GM12878 (cell line): ENCODE measurements at regions not wholly inside any gene's neighbourhood (a gene's known extent, or its start where the extent isn't known, plus 50 kb on each side); places are given as distances from the start of the nearest gene placed in this dataset.

Experiments
- ATAC-seq: fragments of 200-7000 bp; cut with Tn5 transposase; 3 replicates; pipeline ENCODE4 v1.9.1; 2020; ENCODE audit warnings: mild to moderate bottlenecking, moderate library complexity
- BruUV-seq: library from RNA; stranded (reverse); fragments of 400-500 nt; replicated peaks from 2 replicates; lab custom pipeline; 2021; lab: Mats Ljungman, UMichigan
- CTCF ChIA-PET: fragments of 300-600 bp; sonication (Branson Sonifier 250); formaldehyde crosslinking; extraction: SDS; loops from one replicate; lab custom pipeline; 2021; ENCODE audit warnings: inconsistent platforms; lab: Yijun Ruan, JAX
- POLR2A ChIA-PET: fragments of 350-600 bp; formaldehyde crosslinking; extraction: SDS; loops from one replicate; lab custom pipeline; 2021; ENCODE audit warnings: inconsistent platforms; lab: Charles Lee
- RAD21 ChIA-PET: fragments of 300-600 bp; sonication (Branson Sonifier 250); formaldehyde crosslinking; loops from one replicate; lab custom pipeline; 2023; ENCODE audit warnings: antibody characterized with exemption; ENCODE audit not compliant: unreplicated experiment; lab: Charles Lee
- SMC1A ChIA-PET: fragments of 300-600 bp; sonication (Branson Sonifier 250); formaldehyde crosslinking; loops from one replicate; lab custom pipeline; 2023; ENCODE audit not compliant: unreplicated experiment, uncharacterized antibody; lab: Charles Lee
- DNase-seq: peaks from one replicate; pipeline ENCODE4 v3.0.0-alpha.2; 2011; ENCODE audit warnings: low read depth, low spot score
- FAIRE-seq: peaks from 3 replicates; lab custom pipeline; 2011; peaks lifted over from hg19 to GRCh38; lab: Jason Lieb, UNC
- H2AFZ ChIP-seq: 2 replicates; pipeline ENCODE4 v1.6.0; 2011; ENCODE audit warnings: low read depth, low read length, control low read depth; ENCODE audit not compliant: control insufficient read depth
- H3K27ac ChIP-seq: 2 replicates; pipeline ENCODE4 v1.5.1; 2011; ENCODE audit warnings: control low read depth; ENCODE audit not compliant: control insufficient read depth, insufficient read depth
- H3K27me3 ChIP-seq, 2 experiments: replicated peaks in 1 of 2; 2 replicates each; pipeline versions ENCODE4 v1.6.0 to v1.6.1; 2011; ENCODE audit warnings: low read length in 1 of 2; ENCODE audit not compliant: control insufficient read depth in 2 of 2, insufficient read depth in 2 of 2
- H3K36me3 ChIP-seq, 2 experiments: 2 replicates each; pipeline ENCODE4 v1.5.1; 2011; ENCODE audit warnings: low read length in 1 of 2; ENCODE audit not compliant: control insufficient read depth in 2 of 2, insufficient read depth in 2 of 2
- H3K4me1 ChIP-seq: 2 replicates; pipeline ENCODE4 v1.6.1; 2011; ENCODE audit warnings: mild to moderate bottlenecking, low read length, moderate library complexity, mixed read lengths; ENCODE audit not compliant: control insufficient read depth, insufficient read depth
- H3K4me2 ChIP-seq: 2 replicates; pipeline ENCODE4 v1.6.0; 2011; ENCODE audit warnings: control low read depth; ENCODE audit not compliant: control insufficient read depth, insufficient read depth
- H3K4me3 ChIP-seq: fragments of 200-600 bp; sonication (generic); 2 replicates; pipeline ENCODE4 v1.5.1; 2016
- H3K79me2 ChIP-seq: 2 replicates; pipeline ENCODE4 v1.6.0; 2011; ENCODE audit warnings: low read length; ENCODE audit not compliant: control insufficient read depth, insufficient read depth
- H3K9ac ChIP-seq: 2 replicates; pipeline ENCODE4 v1.8.0; 2011; ENCODE audit warnings: low read length, control low read depth, mixed read lengths; ENCODE audit not compliant: control insufficient read depth, insufficient read depth
- H3K9me3 ChIP-seq: replicated peaks from 3 replicates; pipeline ENCODE4 v1.5.1; 2011; ENCODE audit warnings: mild to moderate bottlenecking, low read length; ENCODE audit not compliant: control insufficient read depth, insufficient read depth
- H4K20me1 ChIP-seq: 2 replicates; pipeline ENCODE4 v1.6.0; 2011; ENCODE audit not compliant: control insufficient read depth, insufficient read depth
- ASH2L ChIP-seq: fragments of 300-600, 200-600 bp; sonication (generic); IDR thresholded peaks from 2 replicates; pipeline ENCODE4 v1.6.1; 2017; ENCODE audit warnings: low read depth, mild to moderate bottlenecking, borderline replicate concordance
- CBX3 ChIP-seq: fragments of 200-600 bp; sonication (generic); IDR thresholded peaks from 2 replicates; pipeline ENCODE4 v1.6.1; 2016; ENCODE audit warnings: low read depth, borderline replicate concordance
- FOXK2 ChIP-seq: fragments of 450-650 bp; IDR thresholded peaks from 2 replicates; pipeline ENCODE4 v1.6.1; 2017; ENCODE audit warnings: mild to moderate bottlenecking, moderate library complexity
- HCFC1 ChIP-seq: fragments of 150-350 bp; IDR thresholded peaks from 2 replicates; pipeline ENCODE4 v1.6.1; 2014; ENCODE audit warnings: low read length
- MYC ChIP-seq: IDR thresholded peaks from 2 replicates; pipeline ENCODE4 v1.6.1; 2011; ENCODE audit warnings: mild to moderate bottlenecking, low read length, moderate library complexity, inconsistent platforms; ENCODE audit not compliant: insufficient read depth, insufficient replicate concordance, insufficient read length, severe bottlenecking
- PAX5 ChIP-seq: IDR thresholded peaks from 2 replicates; pipeline ENCODE4 v1.6.1; 2011; ENCODE audit warnings: low read depth, low read length, borderline replicate concordance
- RUNX3 ChIP-seq: IDR thresholded peaks from 2 replicates; pipeline ENCODE4 v1.6.1; 2012; ENCODE audit warnings: low read length, inconsistent platforms
- SIN3A ChIP-seq: IDR thresholded peaks from 2 replicates; pipeline ENCODE4 v1.6.1; 2012; ENCODE audit warnings: low read depth, low read length, improper control_type of control experiment
- ZNF274 ChIP-seq: IDR thresholded peaks from one replicate; pipeline ENCODE4 v1.8.0; 2011; ENCODE audit not compliant: insufficient read length, insufficient read depth
- WGBS: methylation state at CpG from one replicate; pipeline ENCODE4 v1.1.6; 2016; ENCODE audit warnings: low lambda C conversion rate; ENCODE audit not compliant: insufficient replicate concordance, insufficient coverage; ENCODE audit errors: missing lambda C conversion rate; 5-methylcytosine and 5-hydroxymethylcytosine counted together
- in situ Hi-C: fragments of 300-500 bp; cut with MboI; formaldehyde crosslinking; loops from 9 replicates; pipeline ENCODE4 v1.14.3; 2018; ENCODE audit warnings: mixed read lengths
- intact Hi-C: fragments of 100-400 bp; cut with micrococcal nuclease; formaldehyde crosslinking; loops from one replicate; pipeline ENCODE4 v1.14.2; 2022; ENCODE audit not compliant: unreplicated experiment
- TF ChIP-seq, protein P1 (sequence below): fragments of 450-650 bp; IDR thresholded peaks from 2 replicates; pipeline ENCODE4 v1.6.1; 2017; ENCODE audit warnings: low read depth, mild to moderate bottlenecking, moderate library complexity
- TF ChIP-seq, protein P2 (sequence below): IDR thresholded peaks from 2 replicates; pipeline ENCODE4 v1.6.1; 2011; ENCODE audit warnings: mild to moderate bottlenecking, low read depth, low read length, moderate library complexity; ENCODE audit not compliant: insufficient replicate concordance
- TF ChIP-seq, protein P3 (sequence below), 3 experiments: IDR thresholded peaks in 2 of 3; conservative IDR thresholded peaks in 1 of 3; 2 replicates each; pipeline ENCODE4 v1.5.1; 2011; ENCODE audit warnings: low read depth in 3 of 3, low read length in 3 of 3, mild to moderate bottlenecking in 3 of 3, control low read depth in 2 of 3, moderate library complexity in 2 of 3, inconsistent platforms in 1 of 3, mixed read lengths in 1 of 3; ENCODE audit not compliant: control insufficient read depth in 2 of 3, insufficient read depth in 1 of 3; ENCODE audit errors: extremely low read depth in 1 of 3

DNA sequence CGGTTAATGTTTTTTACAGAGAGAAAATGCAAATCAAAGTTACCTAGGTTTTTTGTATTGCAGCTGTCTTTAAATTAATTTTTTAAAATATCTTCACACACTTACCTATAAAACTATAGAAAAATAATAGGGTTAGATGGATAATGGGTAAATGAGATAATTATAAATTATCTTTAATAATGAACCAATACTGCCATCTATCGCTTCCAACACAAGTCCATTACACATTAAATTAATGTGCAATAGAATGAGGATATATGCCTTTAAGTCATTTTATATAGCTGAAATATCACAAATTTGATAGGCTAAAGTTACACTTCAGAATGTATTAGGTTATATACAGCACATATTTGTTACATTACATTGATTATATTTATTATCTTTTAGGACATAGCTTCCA is 2212.8 kb downstream of the MRPL39 start (continued):
- no peak for TF ChIP-seq ZNF274
- TF ChIP-seq, protein P1, sequence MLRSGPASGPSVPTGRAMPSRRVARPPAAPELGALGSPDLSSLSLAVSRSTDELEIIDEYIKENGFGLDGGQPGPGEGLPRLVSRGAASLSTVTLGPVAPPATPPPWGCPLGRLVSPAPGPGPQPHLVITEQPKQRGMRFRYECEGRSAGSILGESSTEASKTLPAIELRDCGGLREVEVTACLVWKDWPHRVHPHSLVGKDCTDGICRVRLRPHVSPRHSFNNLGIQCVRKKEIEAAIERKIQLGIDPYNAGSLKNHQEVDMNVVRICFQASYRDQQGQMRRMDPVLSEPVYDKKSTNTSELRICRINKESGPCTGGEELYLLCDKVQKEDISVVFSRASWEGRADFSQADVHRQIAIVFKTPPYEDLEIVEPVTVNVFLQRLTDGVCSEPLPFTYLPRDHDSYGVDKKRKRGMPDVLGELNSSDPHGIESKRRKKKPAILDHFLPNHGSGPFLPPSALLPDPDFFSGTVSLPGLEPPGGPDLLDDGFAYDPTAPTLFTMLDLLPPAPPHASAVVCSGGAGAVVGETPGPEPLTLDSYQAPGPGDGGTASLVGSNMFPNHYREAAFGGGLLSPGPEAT = no peak

DNA sequence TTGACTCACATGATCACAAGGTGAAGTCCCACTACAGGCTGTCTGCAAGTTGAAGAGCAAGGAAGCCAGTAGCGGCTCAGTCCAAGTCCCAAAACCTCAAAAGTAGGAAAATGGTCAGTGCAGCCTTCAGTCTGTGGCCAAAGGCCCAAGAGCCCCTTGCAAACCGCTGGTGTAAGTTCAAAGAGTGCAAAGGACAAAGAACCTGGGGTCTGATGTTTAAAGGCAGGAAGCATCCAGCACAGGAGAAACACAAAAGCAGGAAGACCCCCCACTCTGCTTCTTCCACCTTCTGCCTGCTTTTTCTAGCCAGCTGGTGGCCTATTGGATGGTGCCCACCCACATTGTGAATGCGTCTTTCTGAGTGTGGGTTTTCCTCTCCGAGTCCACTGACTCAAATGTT is 2222.6 kb downstream of the MRPL39 start:
- H3K9ac ChIP-seq = no peak overlapping the region
- no peaks in the 10 kb centered on the region for H3K79me2 ChIP-seq
- SMC1A ChIA-PET = no interaction called here
- no peaks in the 10 kb centered on the region for H3K4me1 ChIP-seq
- no peak overlapping the region for H3K4me3 ChIP-seq
- WGBS = 4% methylated on average over 4 of the region's 4 CpGs
- no peak for DNase-seq
- H3K27ac ChIP-seq = no peak overlapping the region
- BruUV-seq = no TSS peak
- no peak for TF ChIP-seq CBX3
- TF ChIP-seq, protein P2, sequence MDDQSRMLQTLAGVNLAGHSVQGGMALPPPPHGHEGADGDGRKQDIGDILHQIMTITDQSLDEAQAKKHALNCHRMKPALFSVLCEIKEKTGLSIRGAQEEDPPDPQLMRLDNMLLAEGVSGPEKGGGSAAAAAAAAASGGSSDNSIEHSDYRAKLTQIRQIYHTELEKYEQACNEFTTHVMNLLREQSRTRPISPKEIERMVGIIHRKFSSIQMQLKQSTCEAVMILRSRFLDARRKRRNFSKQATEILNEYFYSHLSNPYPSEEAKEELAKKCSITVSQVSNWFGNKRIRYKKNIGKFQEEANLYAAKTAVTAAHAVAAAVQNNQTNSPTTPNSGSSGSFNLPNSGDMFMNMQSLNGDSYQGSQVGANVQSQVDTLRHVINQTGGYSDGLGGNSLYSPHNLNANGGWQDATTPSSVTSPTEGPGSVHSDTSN = no peak
- TF ChIP-seq MYC = no peak
- TF ChIP-seq ASH2L = no peak
- no peak for TF ChIP-seq SIN3A
- TF ChIP-seq HCFC1 = no peak
- TF ChIP-seq, protein P3, sequence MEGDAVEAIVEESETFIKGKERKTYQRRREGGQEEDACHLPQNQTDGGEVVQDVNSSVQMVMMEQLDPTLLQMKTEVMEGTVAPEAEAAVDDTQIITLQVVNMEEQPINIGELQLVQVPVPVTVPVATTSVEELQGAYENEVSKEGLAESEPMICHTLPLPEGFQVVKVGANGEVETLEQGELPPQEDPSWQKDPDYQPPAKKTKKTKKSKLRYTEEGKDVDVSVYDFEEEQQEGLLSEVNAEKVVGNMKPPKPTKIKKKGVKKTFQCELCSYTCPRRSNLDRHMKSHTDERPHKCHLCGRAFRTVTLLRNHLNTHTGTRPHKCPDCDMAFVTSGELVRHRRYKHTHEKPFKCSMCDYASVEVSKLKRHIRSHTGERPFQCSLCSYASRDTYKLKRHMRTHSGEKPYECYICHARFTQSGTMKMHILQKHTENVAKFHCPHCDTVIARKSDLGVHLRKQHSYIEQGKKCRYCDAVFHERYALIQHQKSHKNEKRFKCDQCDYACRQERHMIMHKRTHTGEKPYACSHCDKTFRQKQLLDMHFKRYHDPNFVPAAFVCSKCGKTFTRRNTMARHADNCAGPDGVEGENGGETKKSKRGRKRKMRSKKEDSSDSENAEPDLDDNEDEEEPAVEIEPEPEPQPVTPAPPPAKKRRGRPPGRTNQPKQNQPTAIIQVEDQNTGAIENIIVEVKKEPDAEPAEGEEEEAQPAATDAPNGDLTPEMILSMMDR (IDR thresholded peaks at IDR 0.05 in 2 of 3, conservative IDR thresholded peaks at IDR 0.05 in 1 of 3; ENCODE audit: control insufficient read depth in 2 of 3, extremely low read depth in 1 of 3, insufficient read depth in 1 of 3, low read depth in 3 of 3, low read length in 3 of 3) = no peak
- TF ChIP-seq PAX5 = no peak
- TF ChIP-seq FOXK2 = no peak
- no peak for TF ChIP-seq RUNX3
- H3K27me3 ChIP-seq = no peaks in the 10 kb centered on the region
- no peaks in the 10 kb centered on the region for H4K20me1 ChIP-seq
- no peak for FAIRE-seq
- H3K9me3 ChIP-seq = no peaks in the 10 kb centered on the region
- in situ Hi-C loops = no loop called here
- POLR2A ChIA-PET = no interaction called here
- RAD21 ChIA-PET = no interaction called here
- CTCF ChIA-PET = no interaction called here
- intact Hi-C loops = no loop called here
- ATAC-seq = no peak
- no peak overlapping the region for H2AFZ ChIP-seq
- no peaks in the 10 kb centered on the region for H3K36me3 ChIP-seq
- no peak overlapping the region for H3K4me2 ChIP-seq
